NCI-H2196 treated with DMSO at 0.1 percent for 48 hours (cell line): ENCODE measurements at regions not wholly inside any gene's neighbourhood (a gene's known extent, or its start where the extent isn't known, plus 50 kb on each side); places are given as distances from the start of the nearest gene placed in this dataset.

Experiments used
- DNase-seq: peaks from one replicate; lab custom pipeline; 2025; ENCODE audit not compliant: unreplicated experiment; lab: John Stamatoyannopoulos, UW

DNA sequence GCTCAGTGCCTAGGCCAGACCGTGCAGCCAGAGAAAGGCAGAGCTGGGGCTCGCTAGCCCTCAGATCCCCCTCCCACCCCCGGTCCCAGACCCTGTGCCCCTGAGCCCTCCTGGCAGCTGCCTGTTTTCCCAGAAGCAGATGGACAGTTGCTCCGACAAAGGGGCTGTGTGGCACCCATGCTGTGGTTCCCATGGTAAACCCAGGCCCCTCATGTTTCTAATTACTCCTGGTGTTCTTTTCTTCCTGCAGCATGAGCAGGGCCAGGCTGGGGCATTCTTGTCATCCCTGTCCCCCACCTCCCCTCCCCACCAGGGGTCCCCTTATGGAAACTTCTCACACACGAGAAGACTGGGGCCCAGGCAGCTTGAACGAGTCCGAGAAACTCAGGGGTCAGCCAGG, 269.6 kb downstream of the HAUS1 start:
- no peak for DNase-seq

- no peak for DNase-seq
Measured at GRCh38 chr18:46374850-46375249, 270.7 kb downstream of the HAUS1 start.

DNA sequence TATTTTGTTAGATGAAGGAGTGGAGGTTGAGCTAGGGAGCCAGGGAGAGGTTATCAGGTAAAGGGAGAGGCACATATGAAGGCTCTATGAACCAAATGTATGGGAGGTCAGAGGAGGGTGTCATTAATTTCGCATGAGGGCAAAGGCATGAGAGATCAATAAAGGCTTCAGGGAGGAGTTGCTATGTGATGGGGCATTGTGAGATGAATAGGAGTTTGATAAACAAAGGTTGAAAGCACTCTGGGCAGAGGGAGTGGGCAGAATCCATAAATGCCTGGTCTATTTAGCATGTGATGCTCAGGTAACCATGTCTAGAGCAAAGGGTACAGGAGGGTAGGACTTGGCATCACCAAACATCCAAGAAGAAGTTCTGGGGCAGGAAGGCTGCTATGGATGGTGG, 273.4 kb downstream of the HAUS1 start:
- no peak for DNase-seq

DNA sequence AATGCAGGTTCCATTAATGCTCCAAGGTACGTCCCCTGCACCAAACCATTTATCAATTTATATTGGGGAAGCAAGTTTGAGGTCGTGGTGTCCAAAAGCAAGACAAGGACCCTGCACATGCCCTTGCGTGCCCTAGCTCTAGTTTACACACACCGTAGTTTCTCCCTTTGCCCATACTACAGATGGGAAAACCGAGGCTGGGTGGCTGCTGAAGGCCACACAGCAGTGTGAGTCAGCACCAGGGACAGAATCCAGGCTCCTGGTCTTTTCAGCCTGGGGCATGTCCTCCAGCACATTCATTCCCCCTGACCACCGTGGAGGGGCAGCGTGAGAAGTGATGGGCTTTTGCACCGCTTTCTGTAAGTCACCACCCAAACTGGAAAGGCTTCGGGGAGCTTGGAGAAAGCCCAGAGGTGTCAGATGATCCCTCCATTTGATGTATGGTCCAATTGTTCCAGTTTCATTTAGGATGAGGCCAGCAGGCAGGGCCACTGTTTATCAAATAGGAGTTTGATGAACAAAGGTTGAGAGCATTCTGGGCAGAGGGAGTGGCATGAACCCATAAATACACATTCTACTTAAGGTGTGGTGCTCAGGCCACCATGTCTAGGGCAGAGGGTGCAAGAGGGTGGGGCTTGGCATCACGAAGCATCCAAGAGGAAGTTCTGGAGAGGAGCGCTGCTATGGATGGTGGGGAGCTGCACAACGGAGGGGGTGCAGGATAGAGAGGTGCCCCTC, 274.1 kb downstream of the HAUS1 start:
- DNase-seq = no peak

- DNase-seq = no peak
Measured at GRCh38 chr18:46378864-46379207, 274.7 kb downstream of the HAUS1 start.

DNA sequence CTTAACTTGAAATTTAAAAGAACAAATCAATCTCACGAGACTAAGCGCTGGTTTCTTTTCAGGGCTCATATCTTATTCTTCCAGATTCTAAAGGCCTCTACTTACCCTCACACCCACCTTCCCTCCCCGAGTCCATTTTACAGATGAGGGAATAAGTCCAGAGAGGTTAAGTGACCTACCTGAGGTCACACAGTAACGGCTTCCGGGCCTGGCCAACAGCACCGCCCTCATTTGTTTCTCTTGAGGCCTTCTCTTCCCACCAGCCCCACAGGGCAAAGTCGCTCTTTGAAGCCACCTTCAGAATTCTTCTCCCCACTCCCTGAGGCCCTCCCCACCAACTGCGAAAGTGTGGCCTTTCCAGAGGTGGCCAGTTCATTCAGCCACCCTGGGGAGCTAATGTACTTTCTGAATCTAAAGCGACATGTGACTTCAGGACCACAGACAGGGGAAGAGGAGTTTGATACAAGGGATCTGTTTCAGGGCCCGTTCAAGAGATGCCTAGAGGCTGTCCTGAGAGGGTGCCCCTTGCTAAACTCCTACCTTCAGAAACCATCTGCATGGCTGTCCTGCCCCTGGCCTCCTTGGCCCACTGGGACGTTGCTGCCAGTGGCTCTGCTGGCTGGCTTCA, 275.3 kb downstream of the HAUS1 start:
- no peak for DNase-seq

DNA sequence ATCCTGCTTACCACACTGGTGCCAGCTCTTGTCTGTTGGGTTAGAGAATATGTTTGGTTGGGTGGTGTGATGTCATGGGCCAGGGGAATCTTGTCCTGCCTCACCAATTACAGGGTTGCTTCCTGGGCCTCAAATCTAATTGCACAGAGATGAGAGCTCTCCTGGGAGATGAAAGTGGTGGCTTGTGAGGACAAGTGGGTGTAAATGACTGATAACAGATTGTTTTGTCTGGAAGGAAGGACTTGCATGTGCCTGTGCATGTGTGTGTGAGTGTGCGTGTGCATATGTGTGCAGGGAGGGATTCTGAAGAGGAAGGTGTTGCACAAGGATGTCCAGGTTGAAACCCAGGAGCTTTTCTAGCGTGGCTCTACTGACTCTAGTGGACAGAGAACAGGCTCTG, 271.9 kb downstream of the LOXHD1 start:
- DNase-seq = no peak

GRCh38 chr18:46386788-46387187, 270.2 kb downstream of the LOXHD1 start:
- no peak for DNase-seq

DNA sequence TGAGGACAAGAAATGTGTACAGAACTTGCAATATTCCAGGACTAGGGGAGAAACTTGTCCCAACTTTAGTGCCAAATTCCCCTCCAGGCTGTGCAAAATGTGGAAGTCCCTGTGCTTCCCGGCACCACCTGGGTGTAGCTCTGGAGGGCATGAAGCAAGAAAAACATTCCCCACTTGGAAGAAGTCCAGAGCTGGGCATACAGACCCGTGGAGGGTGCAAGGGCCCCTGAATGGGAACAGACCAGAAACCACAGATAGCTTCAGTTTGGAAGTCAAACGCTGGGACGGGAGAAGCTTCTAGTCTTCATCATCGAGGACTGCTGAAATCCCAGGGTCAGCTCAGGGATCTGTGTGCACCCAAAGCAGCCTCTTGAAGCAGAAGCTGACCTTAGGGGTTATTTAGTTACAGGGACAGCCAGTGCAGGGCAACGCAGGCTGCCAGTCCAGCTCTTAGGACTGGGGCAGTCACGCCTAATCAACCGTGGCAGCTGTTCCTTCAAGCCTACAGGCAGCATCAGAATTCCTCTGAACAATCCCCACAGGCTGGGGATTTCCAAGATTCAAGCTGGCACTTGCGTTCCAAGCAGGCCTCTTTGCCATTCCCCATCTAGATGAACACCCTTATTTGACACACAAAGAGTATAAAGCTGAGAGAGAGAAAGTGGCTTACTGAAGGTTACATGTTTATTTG, 269.4 kb downstream of the LOXHD1 start:
- DNase-seq = no peak

DNA sequence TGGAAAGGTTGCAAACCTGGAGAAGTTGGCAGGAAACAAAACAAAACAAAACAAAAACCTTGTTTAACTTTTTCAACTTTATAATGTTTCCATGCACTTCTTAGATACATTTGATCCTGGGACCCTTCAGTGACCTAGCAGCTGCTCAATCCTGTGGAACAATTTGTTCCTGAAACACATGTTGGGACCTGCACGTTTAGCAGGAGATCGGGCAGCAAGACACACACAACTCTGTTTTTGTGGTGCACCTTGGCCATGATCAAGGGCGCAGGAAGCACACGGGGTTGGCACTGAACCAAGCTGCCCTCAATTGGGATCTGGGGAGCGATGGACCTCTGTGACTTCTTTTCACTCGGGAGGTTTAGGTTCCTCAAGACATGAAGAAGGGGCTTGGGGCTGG, 268.7 kb downstream of the LOXHD1 start:
- no peak for DNase-seq

DNA sequence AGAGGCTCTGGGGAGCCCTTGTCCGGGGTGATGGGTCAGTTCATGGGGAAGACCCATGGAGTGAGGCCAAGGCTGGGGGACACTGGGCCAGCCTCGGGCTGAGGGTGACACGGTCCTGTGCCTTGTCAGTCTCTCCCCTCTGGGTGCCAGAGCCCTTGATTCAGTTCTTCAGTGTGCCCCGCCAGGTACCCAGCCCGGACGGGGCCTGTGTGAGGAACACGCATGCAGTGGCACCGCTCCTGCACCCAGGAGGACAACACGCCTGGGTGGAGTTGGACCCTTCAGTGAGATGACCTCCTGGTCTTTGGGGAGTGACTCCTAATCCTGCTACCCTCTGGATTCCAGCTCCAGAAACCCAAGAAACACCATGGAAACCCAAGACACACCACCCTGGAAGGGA, 264.4 kb downstream of the LOXHD1 start:
- no peak for DNase-seq

- DNase-seq = no peak
Measured at GRCh38 chr18:46393230-46393629, 263.8 kb downstream of the LOXHD1 start.

- no peak for DNase-seq
Measured at GRCh38 chr18:46393961-46394360, 263.1 kb downstream of the LOXHD1 start.

- DNase-seq = no peak
Measured at GRCh38 chr18:46395795-46396194, 261.2 kb downstream of the LOXHD1 start.

DNA sequence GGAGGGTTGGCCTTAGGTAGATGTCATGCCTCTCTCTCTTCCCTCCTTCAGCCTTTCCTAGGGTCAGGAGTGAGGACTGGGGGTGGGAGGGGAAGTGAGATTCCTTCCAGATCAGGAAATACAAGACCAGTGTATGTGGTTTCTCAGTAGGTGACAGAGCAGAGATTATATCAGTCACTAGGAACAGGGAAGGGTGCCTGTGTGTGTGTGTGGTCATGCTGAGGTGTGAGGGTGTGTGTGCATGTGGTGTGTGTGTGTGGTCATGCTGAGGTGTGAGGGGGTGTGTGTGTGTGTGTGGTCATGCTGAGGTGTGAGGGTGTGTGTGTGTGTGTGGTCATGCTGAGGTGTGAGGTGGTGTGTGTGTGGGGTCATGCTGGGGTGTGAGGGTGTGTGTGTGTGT, 259.8 kb downstream of the LOXHD1 start:
- DNase-seq = no peak

DNA sequence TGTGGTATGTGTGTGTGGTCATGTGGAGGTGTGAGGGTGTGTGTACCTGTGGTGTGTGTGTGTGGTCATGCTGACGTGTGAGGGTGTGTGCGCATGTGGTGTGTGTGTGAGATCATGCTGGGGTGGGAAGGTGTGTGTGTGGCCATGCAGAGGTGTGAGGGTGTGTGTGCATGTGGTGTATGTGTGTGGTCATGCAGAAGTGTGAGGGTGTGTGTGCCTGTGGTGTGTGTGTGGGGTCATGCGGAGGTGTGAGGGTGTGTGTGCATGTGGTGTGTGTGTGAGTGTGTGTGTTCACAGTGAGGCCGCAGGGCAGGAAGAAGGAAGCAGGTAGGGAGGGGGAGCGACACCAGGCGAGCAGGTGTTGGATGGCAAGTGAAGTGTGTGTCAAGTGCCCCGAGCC, 259.0 kb downstream of the LOXHD1 start:
- DNase-seq = no peak

DNA sequence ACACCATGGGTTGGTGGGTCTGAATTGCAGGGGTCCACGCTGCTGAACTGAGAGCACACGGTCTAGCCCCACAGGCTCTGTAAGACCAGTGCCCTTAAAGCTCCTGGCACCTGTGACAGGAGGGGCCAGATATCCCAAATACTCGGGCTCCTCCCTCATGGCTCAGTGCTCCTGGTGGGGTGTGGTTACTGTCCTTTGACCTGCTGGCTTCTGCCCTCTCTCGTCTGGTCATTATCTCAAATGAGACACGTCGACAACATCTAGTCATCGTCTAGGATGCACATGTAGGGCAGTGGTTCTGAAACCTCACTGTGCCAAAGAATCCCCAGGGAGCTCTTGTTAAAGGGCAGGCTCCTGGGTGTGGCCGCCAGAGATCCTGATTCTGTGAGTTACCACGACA, 258.4 kb downstream of the LOXHD1 start:
- no peak for DNase-seq

- no peak for DNase-seq
Measured at GRCh38 chr18:46399303-46399702, 257.7 kb downstream of the LOXHD1 start.

DNA sequence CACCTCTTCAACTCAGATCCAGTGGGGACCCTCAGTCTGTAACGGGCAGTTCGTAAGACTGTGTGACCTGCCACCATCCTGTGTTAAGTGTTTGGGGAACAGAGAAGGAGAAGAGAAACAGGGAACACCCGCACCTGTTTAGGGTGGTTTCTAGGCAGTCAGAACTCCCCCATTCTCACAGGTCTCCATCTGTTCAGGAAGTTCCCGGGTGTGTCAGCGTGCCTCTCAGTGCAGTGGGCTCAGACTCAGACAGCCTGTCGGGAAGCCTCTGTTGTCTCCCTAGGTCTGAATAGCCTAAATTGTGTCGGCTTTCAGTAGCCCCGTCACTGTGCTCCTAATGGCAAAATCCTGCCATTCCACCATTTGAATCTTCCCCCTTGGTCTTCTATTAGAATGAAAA, 256.6 kb downstream of the LOXHD1 start:
- no peak for DNase-seq

- DNase-seq = peak; percentile 39
Measured at GRCh38 chr18:46401486-46402070, 255.4 kb downstream of the LOXHD1 start.

DNA sequence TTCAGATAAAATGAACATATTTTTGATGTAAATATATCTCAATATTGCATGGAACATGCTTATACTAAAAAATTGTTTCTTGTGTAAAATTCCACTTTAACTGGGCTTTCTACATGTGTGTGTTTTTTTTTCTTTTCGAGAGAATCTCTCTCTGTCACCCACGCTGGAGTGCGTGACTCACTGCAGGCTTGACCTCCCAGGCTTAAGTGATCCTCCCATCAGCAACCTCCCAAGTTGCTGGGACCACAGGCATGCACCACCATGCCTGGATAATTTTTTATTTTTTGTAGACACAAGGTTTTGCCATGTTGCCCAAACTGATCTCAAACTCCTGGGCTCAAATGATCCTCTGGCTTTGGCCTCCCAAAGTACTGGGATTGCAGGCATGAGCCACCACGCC, 254.6 kb downstream of the LOXHD1 start:
- no peak for DNase-seq

DNA sequence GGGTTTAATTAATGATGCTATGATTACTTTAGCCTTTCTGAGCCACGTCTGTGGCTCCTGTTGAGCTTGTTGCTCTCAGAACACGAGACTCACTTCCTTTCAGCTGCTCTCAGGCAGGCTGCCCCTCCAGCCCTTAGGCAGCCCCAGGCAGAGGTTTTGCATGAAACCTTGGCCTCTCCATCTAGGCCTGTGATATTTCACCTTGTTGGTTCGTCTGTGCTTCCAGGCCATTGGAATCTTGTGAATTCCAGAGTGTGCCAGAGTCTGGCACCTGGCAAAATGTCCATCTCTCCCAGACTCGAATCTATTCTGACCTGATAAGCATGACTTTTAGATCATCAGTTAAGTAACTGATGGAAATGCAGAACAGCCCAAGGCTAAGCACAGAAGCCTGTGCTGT, 254.1 kb downstream of the LOXHD1 start:
- DNase-seq = no peak
